22Rv1 (cell line): ENCODE measurements at regions not wholly inside any gene's neighbourhood (a gene's known extent, or its start where the extent isn't known, plus 50 kb on each side); places are given as distances from the start of the nearest gene placed in this dataset.

Experiments used
- H3K27ac ChIP-seq: fragments of 450-650 bp; 2 replicates; pipeline ENCODE4 v1.5.1; 2017
- CTCF ChIP-seq: fragments of 450-650 bp; IDR thresholded peaks from 2 replicates; pipeline ENCODE4 v1.5.1; 2017; ENCODE audit warnings: mild to moderate bottlenecking
- ZFX ChIP-seq: fragments of 450-650 bp; IDR thresholded peaks from 2 replicates; pipeline ENCODE4 v1.6.1; 2017; ENCODE audit warnings: antibody characterized with exemption, borderline replicate concordance

GRCh38 chr15:35137190-35137574 lies 52.1 kb upstream of the NANOGP8 start:
- no peak overlapping the region for H3K27ac ChIP-seq
- TF ChIP-seq ZFX (no peak), CTCF (no peak)

GRCh38 chr15:35136321-35137189 lies 51.5 kb upstream of the NANOGP8 start:
- TF ChIP-seq CTCF (no peak), ZFX (no peak)
- no peak overlapping the region for H3K27ac ChIP-seq
